ENCODE measurements at regions not wholly inside any gene's neighbourhood (a gene's known extent, or its start where the extent isn't known, plus 50 kb on each side); places are given as distances from the start of the nearest gene placed in this dataset.

DNA sequence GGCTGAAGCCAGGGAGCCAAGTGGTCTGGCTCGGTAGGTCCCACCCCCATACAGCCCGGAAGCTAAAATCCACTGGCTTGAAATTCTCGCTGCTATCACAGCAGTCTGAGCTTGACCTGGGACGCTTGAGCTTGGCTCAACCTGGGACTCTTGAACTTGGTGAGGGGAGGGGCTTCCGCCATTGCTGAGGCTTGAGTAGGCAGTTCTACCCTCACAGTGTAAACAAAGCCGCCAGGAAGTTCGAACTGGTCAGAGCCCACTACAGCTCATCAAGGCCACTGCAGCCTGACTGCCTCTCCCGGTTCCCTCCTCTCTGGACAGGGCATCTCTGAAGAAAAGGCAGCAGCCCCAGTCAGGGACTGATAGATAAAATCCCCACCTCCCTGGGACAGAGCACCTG, 1337.7 kb downstream of the HACE1 start:
- no peak overlapping the region for H3K4me3 ChIP-seq (ENCODE audit: insufficient read depth in 1 of 2, low read depth in 1 of 2, low read length in 2 of 2)
- H3K14ac ChIP-seq (ENCODE audit: low read length in 2 of 2), result no peak overlapping the region
- no peak overlapping the region for H3K4ac ChIP-seq (ENCODE audit: low read depth in 1 of 2, low read length in 2 of 2)
- no peak overlapping the region for H2BK15ac ChIP-seq (ENCODE audit: low read depth, poor library complexity, severe bottlenecking)
- H3K27me3 ChIP-seq (ENCODE audit: control insufficient read depth in 1 of 2, insufficient read depth in 1 of 2, low read length in 2 of 2), result no peaks in the 10 kb centered on the region
- H2AFZ ChIP-seq (ENCODE audit: low read depth, low read length), result no peak overlapping the region
- H3K23ac ChIP-seq (ENCODE audit: low read length in 2 of 2), result no peak overlapping the region
- no peak overlapping the region for H2BK120ac ChIP-seq (ENCODE audit: low read depth, low read length)
- peaks cover 7% of the 10 kb centered on the region for H3K9me3 ChIP-seq (ENCODE audit: control insufficient read depth, low read length)
- DNase-seq, result no peak
- H3K4me1 ChIP-seq (ENCODE audit: control insufficient read depth, insufficient read depth, low read depth, low read length), result no peaks in the 10 kb centered on the region
- 81% methylated on average over 8 of the region's 8 CpGs for WGBS
- H2BK12ac ChIP-seq (ENCODE audit: low read length in 2 of 2), result no peak overlapping the region
- H3K18ac ChIP-seq (ENCODE audit: low read depth in 1 of 2, low read length in 2 of 2), result no peak overlapping the region
- no peak overlapping the region for H3K9ac ChIP-seq (ENCODE audit: low read length)
- H2BK5ac ChIP-seq (ENCODE audit: low read depth, low read length, poor library complexity, severe bottlenecking), result no peak overlapping the region
- H4K91ac ChIP-seq (ENCODE audit: low read length), result no peak overlapping the region
- no peak overlapping the region for H3K27ac ChIP-seq (ENCODE audit: low read length, poor library complexity, severe bottlenecking)
- H4K8ac ChIP-seq (ENCODE audit: low read length), result no peak overlapping the region
- H3K4me2 ChIP-seq (ENCODE audit: low read length, poor library complexity, severe bottlenecking), result no peak overlapping the region
- H2AK5ac ChIP-seq (ENCODE audit: low read length, severe bottlenecking), result no peak overlapping the region
- H3K36me3 ChIP-seq (ENCODE audit: control insufficient read depth in 1 of 2, insufficient read depth in 2 of 2, low read depth in 1 of 2, low read length in 2 of 2), result no peaks in the 10 kb centered on the region
- no peaks in the 10 kb centered on the region for H3K79me1 ChIP-seq (replicated peaks; ENCODE audit: low read length, poor library complexity, severe bottlenecking)

DNA sequence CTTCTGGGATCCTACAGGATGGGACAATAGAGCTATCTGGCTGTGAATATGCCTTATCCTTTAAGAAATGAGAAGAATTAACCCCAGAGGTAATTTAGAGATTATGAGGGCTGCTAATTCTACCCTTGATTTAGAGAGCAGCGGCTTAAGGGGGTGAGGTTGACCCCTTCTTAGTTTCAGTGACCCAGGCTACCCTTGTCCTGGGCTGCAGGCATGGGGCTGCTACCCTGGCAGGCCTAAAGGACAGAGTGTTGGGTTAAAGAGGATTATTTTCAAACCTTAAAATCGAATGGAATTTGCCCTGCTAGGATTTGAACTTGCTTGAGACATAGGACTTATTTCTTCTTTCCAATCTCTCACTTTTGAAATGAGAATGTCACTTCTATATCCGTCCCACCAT, 1343.4 kb downstream of the HACE1 start:
- no peak overlapping the region for H3K4me2 ChIP-seq (ENCODE audit: low read length, poor library complexity, severe bottlenecking)
- 67% methylated on average over 3 of the region's 3 CpGs for WGBS

DNA sequence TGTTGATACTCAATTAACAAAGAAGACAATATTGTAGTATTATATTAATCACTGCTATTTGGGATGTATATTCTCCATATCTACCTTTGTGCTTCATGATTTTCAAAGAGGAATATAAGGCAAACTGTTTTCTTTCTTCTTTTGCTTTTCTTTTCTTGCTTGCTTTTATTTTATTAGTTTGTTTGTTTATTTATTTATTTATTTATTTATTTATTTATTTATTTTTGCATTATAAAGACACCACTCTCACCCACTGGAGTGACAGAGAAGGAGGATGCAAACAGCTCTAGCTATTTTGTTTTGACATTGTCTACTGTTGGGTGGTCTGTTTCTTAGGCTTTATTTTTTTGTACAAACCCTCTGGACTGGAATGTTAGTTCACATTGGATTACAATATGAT, 1352.7 kb downstream of the HACE1 start:
- Histone ChIP-seq H2BK120ac (ENCODE audit: low read depth, low read length) (no peak overlapping the region), H2AFZ (ENCODE audit: low read depth, low read length) (no peak overlapping the region), H3K18ac (ENCODE audit: low read depth in 1 of 2, low read length in 2 of 2) (no peak overlapping the region), H4K91ac (ENCODE audit: low read length) (no peak overlapping the region), H3K4me3 (ENCODE audit: insufficient read depth in 1 of 2, low read depth in 1 of 2, low read length in 2 of 2) (no peak overlapping the region), H2BK5ac (ENCODE audit: low read depth, low read length, poor library complexity, severe bottlenecking) (no peak overlapping the region), H2BK15ac (ENCODE audit: low read depth, poor library complexity, severe bottlenecking) (no peak overlapping the region), H3K27me3 (ENCODE audit: control insufficient read depth in 1 of 2, insufficient read depth in 1 of 2, low read length in 2 of 2) (no peaks in the 10 kb centered on the region), H3K36me3 (ENCODE audit: control insufficient read depth in 1 of 2, insufficient read depth in 2 of 2, low read depth in 1 of 2, low read length in 2 of 2) (no peaks in the 10 kb centered on the region), H3K4me1 (ENCODE audit: control insufficient read depth, insufficient read depth, low read depth, low read length) (no peaks in the 10 kb centered on the region), H3K4ac (ENCODE audit: low read depth in 1 of 2, low read length in 2 of 2) (no peak overlapping the region), H3K27ac (ENCODE audit: low read length, poor library complexity, severe bottlenecking) (no peak overlapping the region), H3K79me1 (replicated peaks; ENCODE audit: low read length, poor library complexity, severe bottlenecking) (no peaks in the 10 kb centered on the region), H3K4me2 (ENCODE audit: low read length, poor library complexity, severe bottlenecking) (no peak overlapping the region), H3K14ac (ENCODE audit: low read length in 2 of 2) (no peak overlapping the region), H4K8ac (ENCODE audit: low read length) (no peak overlapping the region), H2BK12ac (ENCODE audit: low read length in 2 of 2) (no peak overlapping the region), H2AK5ac (ENCODE audit: low read length, severe bottlenecking) (no peak overlapping the region), H3K9ac (ENCODE audit: low read length) (no peak overlapping the region), H3K23ac (ENCODE audit: low read length in 2 of 2) (no peak overlapping the region), H3K9me3 (ENCODE audit: control insufficient read depth, low read length) (no peaks in the 10 kb centered on the region)
- DNase-seq, result no peak

More for the DNA sequence above, 1343.4 kb downstream of the HACE1 start:
- Histone ChIP-seq H3K4ac (ENCODE audit: low read depth in 1 of 2, low read length in 2 of 2) (no peak overlapping the region), H3K9ac (ENCODE audit: low read length) (no peak overlapping the region), H3K79me1 (replicated peaks; ENCODE audit: low read length, poor library complexity, severe bottlenecking) (no peaks in the 10 kb centered on the region), H4K8ac (ENCODE audit: low read length) (no peak overlapping the region), H3K9me3 (ENCODE audit: control insufficient read depth, low read length) (no peaks in the 10 kb centered on the region), H2BK15ac (ENCODE audit: low read depth, poor library complexity, severe bottlenecking) (no peak overlapping the region), H2AFZ (ENCODE audit: low read depth, low read length) (no peak overlapping the region), H3K23ac (ENCODE audit: low read length in 2 of 2) (no peak overlapping the region), H3K14ac (ENCODE audit: low read length in 2 of 2) (no peak overlapping the region), H3K4me1 (ENCODE audit: control insufficient read depth, insufficient read depth, low read depth, low read length) (no peaks in the 10 kb centered on the region), H3K18ac (ENCODE audit: low read depth in 1 of 2, low read length in 2 of 2) (no peak overlapping the region), H2AK5ac (ENCODE audit: low read length, severe bottlenecking) (no peak overlapping the region), H4K91ac (ENCODE audit: low read length) (no peak overlapping the region), H3K27me3 (ENCODE audit: control insufficient read depth in 1 of 2, insufficient read depth in 1 of 2, low read length in 2 of 2) (no peaks in the 10 kb centered on the region), H3K4me3 (ENCODE audit: insufficient read depth in 1 of 2, low read depth in 1 of 2, low read length in 2 of 2) (no peak overlapping the region), H2BK5ac (ENCODE audit: low read depth, low read length, poor library complexity, severe bottlenecking) (no peak overlapping the region), H3K27ac (ENCODE audit: low read length, poor library complexity, severe bottlenecking) (no peak overlapping the region), H3K36me3 (ENCODE audit: control insufficient read depth in 1 of 2, insufficient read depth in 2 of 2, low read depth in 1 of 2, low read length in 2 of 2) (no peaks in the 10 kb centered on the region), H2BK12ac (ENCODE audit: low read length in 2 of 2) (no peak overlapping the region), H2BK120ac (ENCODE audit: low read depth, low read length) (no peak overlapping the region)
- DNase-seq, result no peak

DNA sequence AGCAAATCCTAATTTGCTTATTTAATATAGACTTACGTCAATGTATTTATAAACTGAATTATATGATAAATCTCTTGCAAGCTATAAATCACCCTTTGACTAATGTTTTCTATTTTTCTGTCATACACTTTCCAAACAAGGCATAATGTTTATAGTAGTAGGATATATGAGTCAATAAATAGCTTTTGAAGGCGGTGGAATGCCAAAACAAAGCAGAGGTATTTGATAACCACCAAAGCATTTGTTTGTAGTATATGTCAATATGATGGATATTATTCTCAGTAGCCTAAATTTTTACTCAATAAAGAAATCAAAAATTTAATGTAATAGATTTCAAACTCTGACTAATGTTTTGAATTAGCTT, 1354.6 kb downstream of the HACE1 start:
- Histone ChIP-seq H2AK5ac (ENCODE audit: low read length, severe bottlenecking) (no peak overlapping the region), H3K4me1 (ENCODE audit: control insufficient read depth, insufficient read depth, low read depth, low read length) (no peaks in the 10 kb centered on the region), H2BK15ac (ENCODE audit: low read depth, poor library complexity, severe bottlenecking) (no peak overlapping the region), H3K23ac (ENCODE audit: low read length in 2 of 2) (no peak overlapping the region), H4K91ac (ENCODE audit: low read length) (no peak overlapping the region), H3K79me1 (replicated peaks; ENCODE audit: low read length, poor library complexity, severe bottlenecking) (no peaks in the 10 kb centered on the region), H2BK5ac (ENCODE audit: low read depth, low read length, poor library complexity, severe bottlenecking) (no peak overlapping the region), H3K27me3 (ENCODE audit: control insufficient read depth in 1 of 2, insufficient read depth in 1 of 2, low read length in 2 of 2) (no peaks in the 10 kb centered on the region), H3K18ac (ENCODE audit: low read depth in 1 of 2, low read length in 2 of 2) (no peak overlapping the region), H3K27ac (ENCODE audit: low read length, poor library complexity, severe bottlenecking) (no peak overlapping the region), H3K4me2 (ENCODE audit: low read length, poor library complexity, severe bottlenecking) (no peak overlapping the region), H2BK120ac (ENCODE audit: low read depth, low read length) (no peak overlapping the region), H3K4me3 (ENCODE audit: insufficient read depth in 1 of 2, low read depth in 1 of 2, low read length in 2 of 2) (no peak overlapping the region), H4K8ac (ENCODE audit: low read length) (no peak overlapping the region), H3K9ac (ENCODE audit: low read length) (no peak overlapping the region), H3K36me3 (ENCODE audit: control insufficient read depth in 1 of 2, insufficient read depth in 2 of 2, low read depth in 1 of 2, low read length in 2 of 2) (no peaks in the 10 kb centered on the region), H3K9me3 (ENCODE audit: control insufficient read depth, low read length) (no peaks in the 10 kb centered on the region), H2BK12ac (ENCODE audit: low read length in 2 of 2) (no peak overlapping the region), H2AFZ (ENCODE audit: low read depth, low read length) (no peak overlapping the region), H3K14ac (ENCODE audit: low read length in 2 of 2) (no peak overlapping the region), H3K4ac (ENCODE audit: low read depth in 1 of 2, low read length in 2 of 2) (no peak overlapping the region)
- DNase-seq, result no peak
- WGBS, result no CpG with 5 or more reads among the region's 2 CpGs

Data from mesenchymal stem cell (in vitro differentiated cells and primary cell).